B cell (primary cell): ENCODE measurements at regions not wholly inside any gene's neighbourhood (a gene's known extent, or its start where the extent isn't known, plus 50 kb on each side); places are given as distances from the start of the nearest gene placed in this dataset.

ENCODE experiments used
- EZH2 ChIP-seq: IDR thresholded peaks from 2 replicates; pipeline ENCODE4 v1.6.1; 2012; ENCODE audit warnings: borderline replicate concordance, low read depth, mild to moderate bottlenecking, moderate library complexity, low read length; ENCODE audit not compliant: insufficient read depth, poor library complexity, severe bottlenecking
- TF ChIP-seq, protein P1 (sequence below): fragments of 200-600 bp; IDR thresholded peaks from one replicate; pipeline ENCODE4 v1.8.0; 2022; ENCODE audit warnings: antibody characterized with exemption, mild to moderate bottlenecking

DNA sequence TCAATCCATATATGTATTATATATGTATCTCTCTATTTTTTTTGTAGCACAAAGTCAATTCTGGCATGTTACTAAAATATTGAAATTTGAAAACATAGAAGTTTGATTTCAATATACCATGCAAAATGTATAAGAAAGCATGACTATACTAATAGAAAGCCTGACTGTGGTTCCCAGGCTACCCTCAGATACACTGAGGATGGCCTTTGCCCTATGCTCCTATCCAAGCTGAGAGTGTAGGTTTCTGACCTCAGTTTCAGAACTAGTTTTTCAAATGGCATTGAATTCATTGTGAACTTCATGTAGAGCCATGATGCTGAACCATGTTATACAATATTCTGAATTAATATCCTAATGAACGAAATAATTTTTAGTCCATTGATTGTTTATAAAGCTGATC lies 220.4 kb upstream of the IZUMO3 start:
- TF ChIP-seq, protein P1, sequence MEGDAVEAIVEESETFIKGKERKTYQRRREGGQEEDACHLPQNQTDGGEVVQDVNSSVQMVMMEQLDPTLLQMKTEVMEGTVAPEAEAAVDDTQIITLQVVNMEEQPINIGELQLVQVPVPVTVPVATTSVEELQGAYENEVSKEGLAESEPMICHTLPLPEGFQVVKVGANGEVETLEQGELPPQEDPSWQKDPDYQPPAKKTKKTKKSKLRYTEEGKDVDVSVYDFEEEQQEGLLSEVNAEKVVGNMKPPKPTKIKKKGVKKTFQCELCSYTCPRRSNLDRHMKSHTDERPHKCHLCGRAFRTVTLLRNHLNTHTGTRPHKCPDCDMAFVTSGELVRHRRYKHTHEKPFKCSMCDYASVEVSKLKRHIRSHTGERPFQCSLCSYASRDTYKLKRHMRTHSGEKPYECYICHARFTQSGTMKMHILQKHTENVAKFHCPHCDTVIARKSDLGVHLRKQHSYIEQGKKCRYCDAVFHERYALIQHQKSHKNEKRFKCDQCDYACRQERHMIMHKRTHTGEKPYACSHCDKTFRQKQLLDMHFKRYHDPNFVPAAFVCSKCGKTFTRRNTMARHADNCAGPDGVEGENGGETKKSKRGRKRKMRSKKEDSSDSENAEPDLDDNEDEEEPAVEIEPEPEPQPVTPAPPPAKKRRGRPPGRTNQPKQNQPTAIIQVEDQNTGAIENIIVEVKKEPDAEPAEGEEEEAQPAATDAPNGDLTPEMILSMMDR, result no peak
- TF ChIP-seq EZH2, result no peak
